Omental fat pad (tissue), 3 donors: ENCODE measurements at regions not wholly inside any gene's neighbourhood (a gene's known extent, or its start where the extent isn't known, plus 50 kb on each side); places are given as distances from the start of the nearest gene placed in this dataset.

Experiments used
- ATAC-seq: fragments of 150-250 bp; one replicate; pipeline ENCODE4 v1.9.1; 2016; ENCODE audit warnings: mild to moderate bottlenecking, moderate library complexity; ENCODE audit not compliant: low FRiP score
- DNase-seq: peaks from one replicate; pipeline ENCODE4 v3.0.0-alpha.2; 2019; ENCODE audit warnings: low spot score
- CTCF ChIP-seq, 3 donors: fragments of 450-650 bp; IDR thresholded peaks; one replicate each; pipeline ENCODE4 v1.5.1; 2016 to 2017; ENCODE audit warnings: antibody characterized with exemption in 3 of 3, mild to moderate bottlenecking in 3 of 3, moderate library complexity in 2 of 3

GRCh38 chr4:60750962-60751361 lies 449.2 kb upstream of the ADGRL3 start:
- ATAC-seq (no peak), DNase-seq (no peak)
- TF ChIP-seq CTCF (IDR thresholded peaks at IDR 0.05) = no peak

- no peak for DNase-seq
- ATAC-seq = no peak
- no peak for TF ChIP-seq CTCF (IDR thresholded peaks at IDR 0.05)
Observed at GRCh38 chr4:60757986-60758680, 442.0 kb upstream of the ADGRL3 start.

GRCh38 chr4:60759518-60760245 lies 440.4 kb upstream of the ADGRL3 start:
- ATAC-seq = no peak
- DNase-seq = no peak
- TF ChIP-seq CTCF (IDR thresholded peaks at IDR 0.05) = no peak

GRCh38 chr4:60780874-60781273 lies 419.3 kb upstream of the ADGRL3 start:
- ATAC-seq (no peak), DNase-seq (no peak)
- no peak for TF ChIP-seq CTCF (IDR thresholded peaks at IDR 0.05)

- no peak for ATAC-seq
- no peak for DNase-seq
- TF ChIP-seq CTCF (IDR thresholded peaks at IDR 0.05) = no peak
Observed at GRCh38 chr4:60790608-60791007, 409.5 kb upstream of the ADGRL3 start.

GRCh38 chr4:60794372-60794771 lies 405.8 kb upstream of the ADGRL3 start:
- DNase-seq = no peak
- no peak for TF ChIP-seq CTCF (IDR thresholded peaks at IDR 0.05)
- no peak for ATAC-seq

GRCh38 chr4:60799214-60799613 lies 400.9 kb upstream of the ADGRL3 start:
- ATAC-seq = no peak
- no peak for TF ChIP-seq CTCF (IDR thresholded peaks at IDR 0.05)
- DNase-seq = no peak
